ENCODE measurements at regions not wholly inside any gene's neighbourhood (a gene's known extent, or its start where the extent isn't known, plus 50 kb on each side); places are given as distances from the start of the nearest gene placed in this dataset.

DNA sequence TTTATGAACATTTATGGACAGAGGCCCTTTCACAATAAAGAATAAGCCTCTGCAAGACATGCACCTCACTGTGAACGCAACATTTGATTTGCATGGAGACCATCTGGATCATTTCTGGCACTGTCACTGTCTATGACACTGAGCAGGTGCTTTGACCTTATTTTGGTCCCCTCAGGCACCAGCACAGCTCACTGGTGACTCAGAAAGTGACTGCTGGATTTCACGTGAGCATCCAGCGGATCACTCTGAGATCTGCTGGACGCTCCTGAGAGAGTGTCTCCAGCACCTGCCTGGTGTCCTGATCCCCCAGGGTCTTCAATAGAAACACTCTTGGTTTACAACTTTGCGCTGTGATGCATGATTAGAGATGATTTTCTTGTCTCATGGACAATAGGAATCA lies 375.7 kb downstream of the TENT5A start:
- no peak for TF ChIP-seq IRF2 (CRISPR knock-in tag; IDR thresholded peaks at IDR 0.05; ENCODE audit: borderline replicate concordance, low read depth)
- TF ChIP-seq FOXP1 (CRISPR knock-in tag; IDR thresholded peaks at IDR 0.05; ENCODE audit: borderline replicate concordance): no peak
- no peak for TF ChIP-seq ZNF121 (CRISPR knock-in tag; IDR thresholded peaks at IDR 0.05)
- no peak for TF ChIP-seq CTCF (IDR thresholded peaks at IDR 0.05)
- TF ChIP-seq MAX (CRISPR knock-in tag; IDR thresholded peaks at IDR 0.05): no peak
- TF ChIP-seq SMAD4 (CRISPR knock-in tag; IDR thresholded peaks at IDR 0.05): no peak
- no peak for TF ChIP-seq ZNF425 (CRISPR knock-in tag; conservative IDR thresholded peaks at IDR 0.05)
- TF ChIP-seq NR3C1 (CRISPR knock-in tag; conservative IDR thresholded peaks at IDR 0.05; ENCODE audit: low read depth): no peak
- no peak for TF ChIP-seq MYBL2 (CRISPR knock-in tag; IDR thresholded peaks at IDR 0.05)
- TF ChIP-seq ZNF317 (CRISPR knock-in tag; IDR thresholded peaks at IDR 0.05; ENCODE audit: borderline replicate concordance, low read depth): no peak
- TF ChIP-seq, protein P1, sequence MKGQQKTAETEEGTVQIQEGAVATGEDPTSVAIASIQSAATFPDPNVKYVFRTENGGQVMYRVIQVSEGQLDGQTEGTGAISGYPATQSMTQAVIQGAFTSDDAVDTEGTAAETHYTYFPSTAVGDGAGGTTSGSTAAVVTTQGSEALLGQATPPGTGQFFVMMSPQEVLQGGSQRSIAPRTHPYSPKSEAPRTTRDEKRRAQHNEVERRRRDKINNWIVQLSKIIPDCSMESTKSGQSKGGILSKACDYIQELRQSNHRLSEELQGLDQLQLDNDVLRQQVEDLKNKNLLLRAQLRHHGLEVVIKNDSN (CRISPR knock-in tag; IDR thresholded peaks at IDR 0.05): no peak
- TF ChIP-seq PRRX2 (CRISPR knock-in tag; IDR thresholded peaks at IDR 0.05): no peak
- no peak for TF ChIP-seq TEAD4 (CRISPR knock-in tag; IDR thresholded peaks at IDR 0.05)
- no peak for TF ChIP-seq JUN (CRISPR knock-in tag; IDR thresholded peaks at IDR 0.05)

All from WTC11 (cell line).